HL-60 (cell line): ENCODE measurements at regions not wholly inside any gene's neighbourhood (a gene's known extent, or its start where the extent isn't known, plus 50 kb on each side); places are given as distances from the start of the nearest gene placed in this dataset.
"Not testable (repeated sequence)": the region's sequence is repeated elsewhere in the genome, so short reads cannot be mapped to it uniquely, and the experiment has no call there.

Source experiments
- DNase-seq, 2 experiments: peaks; one replicate each; pipeline ENCODE4 v3.0.0-alpha.2; 2010 to 2020; ENCODE audit warnings: low read depth in 1 of 2, low spot score in 1 of 2
- H3K27ac ChIP-seq: fragments of 250-450 bp; sonication (Bioruptor Pico); replicated peaks from 2 replicates; pipeline ENCODE4 v1.5.1; 2020; ENCODE audit warnings: mild to moderate bottlenecking, moderate library complexity
- H3K27me3 ChIP-seq: fragments of 250-450 bp; sonication (Bioruptor Pico); 2 replicates; pipeline ENCODE4 v1.5.1; 2021; ENCODE audit warnings: mild to moderate bottlenecking, moderate library complexity; ENCODE audit not compliant: insufficient read depth, poor library complexity, severe bottlenecking
- H3K4me3 ChIP-seq: replicated peaks from 2 replicates; pipeline ENCODE4 v1.5.1; 2011; ENCODE audit warnings: mild to moderate bottlenecking, control low read depth, low read length; ENCODE audit not compliant: insufficient read depth
- GABPA ChIP-seq: IDR thresholded peaks from 2 replicates; pipeline ENCODE4 v1.6.1; 2012; ENCODE audit warnings: low read depth
- POLR2AphosphoS5 ChIP-seq: IDR thresholded peaks from 2 replicates; pipeline ENCODE4 v1.6.1; 2012; ENCODE audit warnings: low read depth
- SPI1 ChIP-seq: IDR thresholded peaks from 2 replicates; pipeline ENCODE4 v1.6.1; 2012; ENCODE audit warnings: low read depth, mild to moderate bottlenecking, borderline replicate concordance
- TF ChIP-seq, protein P1 (sequence below): IDR thresholded peaks from one replicate; pipeline ENCODE4 v1.5.1; 2011; ENCODE audit warnings: low read length, control low read depth, inconsistent platforms; ENCODE audit not compliant: insufficient read depth
- TF ChIP-seq, protein P2 (sequence below): IDR thresholded peaks from 2 replicates; pipeline ENCODE4 v1.6.1; 2012; ENCODE audit warnings: low read depth; ENCODE audit not compliant: insufficient replicate concordance

DNA sequence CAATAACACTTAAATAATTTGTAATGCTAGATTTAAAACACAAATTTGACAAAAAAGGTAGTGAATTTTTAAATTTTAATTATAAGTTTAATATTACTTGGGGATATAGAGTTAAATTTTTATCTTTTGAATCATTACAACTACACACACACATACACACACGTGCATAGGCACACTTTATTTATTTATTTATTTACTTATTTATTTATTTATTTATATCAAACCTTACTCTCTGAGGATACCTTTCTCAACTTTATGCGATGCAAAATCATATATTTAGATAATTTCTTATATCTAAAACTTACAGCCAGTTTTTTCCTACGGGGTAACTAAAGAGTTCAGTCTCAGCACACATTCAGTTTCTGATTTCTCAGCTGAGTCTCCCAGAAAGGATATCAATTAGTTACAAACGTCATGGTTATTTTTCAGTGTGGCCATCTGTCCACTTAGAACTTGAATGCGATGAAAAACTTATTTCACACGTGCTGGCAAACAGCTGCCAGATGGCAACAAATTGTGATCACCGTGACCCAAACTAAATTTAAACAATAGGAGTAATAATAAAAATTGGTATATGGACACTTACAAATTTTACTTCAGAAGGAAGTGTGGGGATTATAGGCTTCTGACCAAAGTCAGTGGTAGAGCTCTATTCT is 683.1 kb upstream of the PRR20A start:
- Histone ChIP-seq H3K4me3 (no peak overlapping the region), H3K27me3 (no peaks in the 10 kb centered on the region), H3K27ac (no peak overlapping the region)
- DNase-seq: no peak
- TF ChIP-seq GABPA (no peak), SPI1 (no peak), POLR2AphosphoS5 (no peak)
- TF ChIP-seq, protein P1, sequence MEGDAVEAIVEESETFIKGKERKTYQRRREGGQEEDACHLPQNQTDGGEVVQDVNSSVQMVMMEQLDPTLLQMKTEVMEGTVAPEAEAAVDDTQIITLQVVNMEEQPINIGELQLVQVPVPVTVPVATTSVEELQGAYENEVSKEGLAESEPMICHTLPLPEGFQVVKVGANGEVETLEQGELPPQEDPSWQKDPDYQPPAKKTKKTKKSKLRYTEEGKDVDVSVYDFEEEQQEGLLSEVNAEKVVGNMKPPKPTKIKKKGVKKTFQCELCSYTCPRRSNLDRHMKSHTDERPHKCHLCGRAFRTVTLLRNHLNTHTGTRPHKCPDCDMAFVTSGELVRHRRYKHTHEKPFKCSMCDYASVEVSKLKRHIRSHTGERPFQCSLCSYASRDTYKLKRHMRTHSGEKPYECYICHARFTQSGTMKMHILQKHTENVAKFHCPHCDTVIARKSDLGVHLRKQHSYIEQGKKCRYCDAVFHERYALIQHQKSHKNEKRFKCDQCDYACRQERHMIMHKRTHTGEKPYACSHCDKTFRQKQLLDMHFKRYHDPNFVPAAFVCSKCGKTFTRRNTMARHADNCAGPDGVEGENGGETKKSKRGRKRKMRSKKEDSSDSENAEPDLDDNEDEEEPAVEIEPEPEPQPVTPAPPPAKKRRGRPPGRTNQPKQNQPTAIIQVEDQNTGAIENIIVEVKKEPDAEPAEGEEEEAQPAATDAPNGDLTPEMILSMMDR: no peak

DNA sequence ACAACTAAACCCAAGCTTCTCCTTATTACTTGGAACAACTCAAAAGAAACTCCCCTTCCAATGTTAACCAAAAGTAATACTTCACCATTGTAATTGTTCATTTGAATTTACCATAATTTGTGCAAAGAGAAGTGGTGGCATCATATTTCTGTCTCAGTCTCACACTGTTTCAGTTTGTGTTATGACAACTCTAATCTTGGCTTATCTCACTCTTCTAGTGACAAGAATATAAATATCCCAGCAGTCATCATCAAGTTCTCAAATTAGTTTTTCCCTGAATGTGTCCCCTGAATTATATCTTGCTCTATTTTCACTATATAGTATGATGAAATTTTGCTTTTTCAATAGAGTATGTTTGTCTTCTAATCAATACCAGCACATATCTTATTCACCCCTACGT is 681.4 kb upstream of the PRR20A start:
- no peak for TF ChIP-seq SPI1
- no peak for TF ChIP-seq POLR2AphosphoS5
- TF ChIP-seq, protein P1: no peak
- TF ChIP-seq, protein P2, sequence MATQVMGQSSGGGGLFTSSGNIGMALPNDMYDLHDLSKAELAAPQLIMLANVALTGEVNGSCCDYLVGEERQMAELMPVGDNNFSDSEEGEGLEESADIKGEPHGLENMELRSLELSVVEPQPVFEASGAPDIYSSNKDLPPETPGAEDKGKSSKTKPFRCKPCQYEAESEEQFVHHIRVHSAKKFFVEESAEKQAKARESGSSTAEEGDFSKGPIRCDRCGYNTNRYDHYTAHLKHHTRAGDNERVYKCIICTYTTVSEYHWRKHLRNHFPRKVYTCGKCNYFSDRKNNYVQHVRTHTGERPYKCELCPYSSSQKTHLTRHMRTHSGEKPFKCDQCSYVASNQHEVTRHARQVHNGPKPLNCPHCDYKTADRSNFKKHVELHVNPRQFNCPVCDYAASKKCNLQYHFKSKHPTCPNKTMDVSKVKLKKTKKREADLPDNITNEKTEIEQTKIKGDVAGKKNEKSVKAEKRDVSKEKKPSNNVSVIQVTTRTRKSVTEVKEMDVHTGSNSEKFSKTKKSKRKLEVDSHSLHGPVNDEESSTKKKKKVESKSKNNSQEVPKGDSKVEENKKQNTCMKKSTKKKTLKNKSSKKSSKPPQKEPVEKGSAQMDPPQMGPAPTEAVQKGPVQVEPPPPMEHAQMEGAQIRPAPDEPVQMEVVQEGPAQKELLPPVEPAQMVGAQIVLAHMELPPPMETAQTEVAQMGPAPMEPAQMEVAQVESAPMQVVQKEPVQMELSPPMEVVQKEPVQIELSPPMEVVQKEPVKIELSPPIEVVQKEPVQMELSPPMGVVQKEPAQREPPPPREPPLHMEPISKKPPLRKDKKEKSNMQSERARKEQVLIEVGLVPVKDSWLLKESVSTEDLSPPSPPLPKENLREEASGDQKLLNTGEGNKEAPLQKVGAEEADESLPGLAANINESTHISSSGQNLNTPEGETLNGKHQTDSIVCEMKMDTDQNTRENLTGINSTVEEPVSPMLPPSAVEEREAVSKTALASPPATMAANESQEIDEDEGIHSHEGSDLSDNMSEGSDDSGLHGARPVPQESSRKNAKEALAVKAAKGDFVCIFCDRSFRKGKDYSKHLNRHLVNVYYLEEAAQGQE: no peak
- no peak for TF ChIP-seq GABPA
- Histone ChIP-seq H3K27me3 (no peaks in the 10 kb centered on the region), H3K27ac (no peak overlapping the region), H3K4me3 (no peak overlapping the region)
- DNase-seq: no peak

DNA sequence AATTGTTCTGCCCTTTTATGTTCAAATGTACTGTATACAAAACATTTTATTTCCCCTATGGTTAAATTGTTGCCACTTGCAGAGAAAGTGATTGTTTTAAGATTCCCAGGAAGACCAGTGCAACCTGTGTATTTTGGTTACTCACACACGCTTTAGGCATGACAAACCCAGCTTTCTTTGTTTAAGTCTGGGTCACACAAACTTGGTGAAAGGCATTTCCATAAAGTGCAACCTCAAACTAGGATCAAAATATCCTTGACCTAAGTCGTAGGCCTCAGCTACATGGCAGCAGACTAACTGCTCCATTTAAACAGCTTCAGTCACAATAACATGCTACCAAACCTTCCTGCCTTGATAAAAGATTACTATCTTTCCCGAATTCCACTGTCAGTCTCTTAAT is 639.0 kb upstream of the PRR20A start:
- no peak overlapping the region for H3K27ac ChIP-seq
- DNase-seq: no peak
- no peaks in the 10 kb centered on the region for H3K27me3 ChIP-seq
- no peak overlapping the region for H3K4me3 ChIP-seq
- TF ChIP-seq, protein P1: no peak
- TF ChIP-seq, protein P2: no peak

DNA sequence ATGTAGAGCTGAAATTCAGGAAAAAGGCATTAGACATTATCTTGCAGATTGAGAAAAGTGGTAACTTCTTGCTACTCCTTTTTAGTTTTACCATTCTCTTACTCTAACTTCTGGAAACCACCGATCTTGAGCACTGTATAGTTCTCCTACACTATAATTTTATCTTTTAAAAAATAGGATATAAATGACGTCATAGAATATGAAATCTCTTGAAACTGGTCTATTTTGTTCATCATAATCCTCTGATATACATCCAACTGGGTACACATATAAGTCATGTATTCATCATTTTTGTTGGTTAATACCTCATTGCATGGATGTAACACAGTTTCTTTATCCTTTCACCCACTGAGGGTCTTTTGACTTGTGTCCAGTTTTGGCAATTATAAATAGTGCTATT is 629.9 kb upstream of the PRR20A start:
- Histone ChIP-seq H3K27ac (no peak overlapping the region), H3K27me3 (no peaks in the 10 kb centered on the region), H3K4me3 (no peak overlapping the region)
- DNase-seq: no peak
- TF ChIP-seq SPI1: no peak
- no peak for TF ChIP-seq POLR2AphosphoS5
- TF ChIP-seq, protein P2: no peak
- TF ChIP-seq, protein P1: no peak
- TF ChIP-seq GABPA: no peak

DNA sequence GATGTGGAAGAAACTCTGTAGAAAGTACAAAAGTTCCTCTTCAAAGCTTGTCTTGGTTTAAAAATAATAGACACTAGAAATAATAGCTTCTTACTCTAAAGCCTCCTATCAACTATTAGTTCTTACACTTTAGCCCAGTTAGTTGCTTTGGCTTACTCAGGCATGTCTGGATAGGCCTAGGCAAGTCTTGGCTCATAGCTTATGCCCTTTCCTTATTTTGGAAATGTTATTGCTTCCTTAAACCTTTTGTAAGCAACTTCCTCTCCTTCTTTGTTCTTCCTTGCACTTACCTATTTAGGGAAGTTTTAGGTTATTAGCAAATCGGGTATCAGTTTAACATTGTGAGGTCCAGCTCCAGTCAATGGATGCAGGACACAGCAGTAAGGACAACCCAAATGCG is 628.4 kb upstream of the PRR20A start:
- not testable (repeated sequence) for DNase-seq, H3K27ac ChIP-seq, H3K4me3 ChIP-seq, H3K27me3 ChIP-seq
